GM18519 (cell line): ENCODE measurements at regions not wholly inside any gene's neighbourhood (a gene's known extent, or its start where the extent isn't known, plus 50 kb on each side); places are given as distances from the start of the nearest gene placed in this dataset.

ENCODE experiments used
- ATAC-seq: cut with Tn5 transposase; IDR thresholded peaks from one replicate; pipeline ENCODE4 v1.9.1; 2021; ENCODE audit warnings: mild to moderate bottlenecking, moderate library complexity; ENCODE audit not compliant: unreplicated experiment, low FRiP score

DNA sequence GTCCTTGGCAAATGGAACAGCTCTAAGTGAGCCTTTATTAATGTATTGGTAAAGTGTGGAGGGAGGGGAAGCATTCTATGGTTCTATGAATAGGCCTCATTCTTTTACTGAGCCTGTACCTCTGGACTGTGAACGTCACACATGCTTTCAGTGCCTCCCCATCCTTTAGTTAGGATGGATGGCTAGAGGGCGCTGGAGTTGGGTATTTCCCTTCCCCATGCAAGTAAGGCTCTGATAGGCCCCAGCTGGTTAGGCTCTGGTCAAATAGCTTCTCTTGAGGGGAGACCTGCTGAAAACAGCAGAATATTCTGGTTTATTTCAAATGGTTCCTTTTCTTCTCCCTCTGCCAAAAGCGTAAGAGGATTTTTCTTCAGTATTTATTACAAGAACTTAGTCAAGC lies 860.9 kb upstream of the MDGA2 start:
- ATAC-seq, result peak; percentile 63

DNA sequence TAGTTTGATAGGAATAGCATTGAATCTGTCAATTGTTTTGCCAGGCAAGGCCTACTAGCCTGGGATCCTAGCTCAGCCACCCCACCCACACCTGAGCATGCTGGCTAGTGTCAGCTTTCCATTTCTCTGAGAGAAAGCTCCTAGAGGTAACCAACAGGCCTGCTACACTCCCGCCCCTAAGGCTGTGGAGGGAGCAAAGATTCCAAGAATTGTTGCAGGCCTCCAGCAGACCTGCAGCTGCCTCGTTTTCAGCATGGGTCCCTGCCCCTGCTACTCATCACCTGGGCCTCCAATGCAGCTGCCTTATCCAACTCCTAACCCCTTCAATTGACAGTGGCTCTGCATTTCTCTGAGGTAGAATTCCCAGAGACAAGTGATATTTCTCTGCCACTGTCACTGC lies 852.4 kb upstream of the MDGA2 start:
- ATAC-seq, result no peak

DNA sequence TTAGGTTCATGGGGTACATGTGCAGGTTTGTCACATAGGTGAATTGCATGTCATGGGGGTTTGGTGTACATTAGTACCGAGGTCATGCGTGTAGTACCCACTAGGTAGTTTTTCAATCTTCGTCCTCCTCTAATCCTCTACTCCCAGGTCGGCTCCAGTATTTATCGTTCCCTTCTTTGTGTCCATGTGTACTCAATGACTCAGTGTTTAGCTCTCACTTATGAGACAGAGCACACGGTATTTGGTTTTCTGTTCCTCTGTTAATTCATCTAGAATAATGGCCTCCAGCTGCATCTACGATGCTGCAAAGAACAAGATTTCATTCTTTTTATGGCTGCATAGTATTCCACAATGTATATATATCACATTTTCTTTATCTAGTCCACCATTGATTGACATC lies 850.9 kb upstream of the MDGA2 start:
- no peak for ATAC-seq

DNA sequence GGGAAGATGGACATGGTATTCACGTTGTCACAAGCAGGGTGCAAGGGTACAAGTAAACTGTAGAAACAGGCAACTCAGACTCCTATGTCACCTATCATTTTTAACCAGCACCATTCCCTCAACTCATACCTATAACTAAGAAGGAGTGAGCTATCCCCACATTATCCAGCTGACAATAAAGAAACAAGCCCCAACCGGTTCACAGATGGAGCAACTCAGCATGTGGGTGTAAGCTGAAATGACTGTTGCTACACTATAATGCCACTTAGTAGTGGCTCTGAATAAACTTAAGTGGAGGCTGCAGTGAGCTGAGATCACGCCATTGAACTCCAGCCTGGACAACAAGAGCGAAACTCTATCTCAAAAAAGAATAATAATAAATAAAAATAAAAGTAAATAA lies 829.5 kb upstream of the MDGA2 start:
- ATAC-seq, result no peak

DNA sequence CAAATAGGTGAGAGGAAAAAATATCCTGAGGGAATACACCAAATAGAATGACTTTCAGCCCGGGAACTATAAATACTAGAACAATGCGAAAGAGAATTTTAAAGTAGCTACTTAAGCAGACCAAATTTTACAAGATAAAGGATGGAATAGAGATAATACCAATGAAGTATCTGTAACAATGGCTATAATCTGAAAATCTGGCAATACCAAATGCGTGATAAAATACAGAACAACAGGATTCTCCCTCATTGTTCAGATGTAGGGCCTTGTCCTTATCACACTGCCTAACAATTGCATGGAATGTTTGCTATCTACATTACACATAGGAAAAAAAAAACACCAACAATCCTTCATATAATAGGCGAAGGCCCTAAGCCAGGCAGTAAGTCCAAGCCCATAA lies 815.4 kb upstream of the MDGA2 start:
- no peak for ATAC-seq

DNA sequence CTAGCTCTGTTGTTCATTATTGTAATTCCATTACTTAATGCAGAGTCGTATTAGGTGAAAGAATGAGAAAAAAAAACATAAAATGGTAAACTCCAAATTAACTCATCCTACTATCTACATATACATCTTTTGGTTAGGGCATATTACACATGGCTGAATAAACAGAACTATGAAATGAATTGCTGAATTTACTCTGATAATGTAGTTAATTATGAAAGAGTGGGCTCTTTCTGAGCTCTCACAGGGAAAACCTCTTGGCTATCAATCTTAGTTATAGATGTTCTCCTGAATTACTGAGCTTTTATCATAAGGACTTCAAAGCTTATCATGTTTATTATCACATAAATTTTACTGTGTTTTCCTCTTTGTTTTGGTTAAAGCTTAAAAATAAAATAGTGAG lies 798.5 kb upstream of the MDGA2 start:
- no peak for ATAC-seq

DNA sequence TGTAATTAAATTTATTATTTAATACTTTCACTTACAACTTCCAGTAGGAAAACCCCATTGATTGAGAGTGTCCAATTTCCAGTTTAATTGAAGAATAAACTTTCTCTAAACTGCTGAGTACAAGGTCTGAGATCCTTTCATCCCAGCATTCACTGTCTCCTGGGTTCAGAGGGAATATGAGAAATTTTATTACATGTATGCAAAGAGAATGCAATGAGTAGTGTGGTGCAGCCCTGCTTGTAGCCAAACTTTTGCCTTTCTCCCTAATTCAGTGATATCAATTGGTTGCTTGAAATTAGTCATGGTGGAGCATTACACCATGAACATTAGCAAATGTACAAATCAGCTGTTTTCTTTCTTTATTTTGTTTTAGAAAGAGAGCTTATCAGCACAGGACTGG lies 780.6 kb upstream of the MDGA2 start:
- no peak for ATAC-seq

DNA sequence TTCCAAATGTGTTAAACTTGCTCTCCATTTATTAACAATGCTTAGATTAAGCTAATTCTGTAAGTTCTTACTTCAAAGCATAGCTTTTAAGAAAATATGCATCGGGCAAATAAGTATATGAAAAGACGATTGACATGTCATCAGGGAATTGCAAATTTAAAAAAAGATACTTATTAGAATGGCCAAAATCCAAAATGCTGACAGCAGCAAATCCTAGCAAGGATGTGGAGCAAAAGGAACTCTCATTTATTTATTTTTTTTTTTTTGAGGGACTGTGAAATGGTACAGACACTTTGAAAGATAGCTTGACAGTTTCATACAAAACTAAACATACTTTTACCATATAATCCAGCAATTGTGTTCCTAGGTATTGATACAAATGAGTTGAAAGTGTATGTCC lies 779.5 kb upstream of the MDGA2 start:
- ATAC-seq, result no peak

DNA sequence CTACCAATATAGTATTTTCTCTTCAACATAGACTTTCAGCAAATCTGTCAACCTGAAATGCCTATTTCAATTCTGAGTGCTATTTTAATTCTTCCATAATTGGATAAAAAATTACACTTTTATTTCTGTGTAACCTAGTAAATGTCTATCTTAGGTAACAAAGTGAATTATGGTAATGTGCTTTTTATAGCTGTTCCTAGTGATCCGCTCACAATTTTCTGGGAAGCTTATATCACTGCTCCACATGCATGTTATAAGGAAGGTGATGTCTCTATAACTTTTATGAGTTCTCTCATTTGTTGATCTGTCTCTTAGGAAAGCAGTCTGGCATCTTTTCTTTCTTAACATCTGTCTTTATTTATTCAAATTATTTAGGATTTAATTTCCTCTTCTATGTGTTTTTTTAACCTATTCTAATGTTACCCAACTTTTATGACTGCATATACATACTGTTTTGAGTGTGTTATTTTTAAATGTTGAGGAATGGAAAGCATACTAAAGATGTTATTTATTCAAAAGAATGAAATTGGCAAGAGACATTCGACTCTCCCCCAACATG lies 777.1 kb upstream of the MDGA2 start:
- ATAC-seq, result no peak

DNA sequence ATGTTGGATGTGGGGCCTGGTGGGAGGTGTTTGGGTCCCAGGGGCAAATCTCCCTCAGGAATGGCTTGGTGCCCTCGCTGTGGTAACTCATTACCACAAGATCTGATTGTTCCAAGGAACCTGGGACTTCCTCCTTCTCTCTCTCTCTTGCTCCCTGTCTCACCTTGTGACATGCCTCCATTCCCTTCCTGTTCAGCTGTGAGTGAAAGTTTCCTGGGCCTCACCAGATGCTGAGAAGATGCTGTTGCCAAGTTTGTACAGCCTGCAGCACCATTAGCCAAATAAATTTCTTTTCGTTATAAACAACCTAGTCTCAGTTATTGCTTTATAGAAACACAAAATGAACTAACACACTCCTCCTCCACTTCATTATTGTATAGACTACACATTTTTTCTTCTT lies 759.8 kb upstream of the MDGA2 start:
- ATAC-seq, result no peak

DNA sequence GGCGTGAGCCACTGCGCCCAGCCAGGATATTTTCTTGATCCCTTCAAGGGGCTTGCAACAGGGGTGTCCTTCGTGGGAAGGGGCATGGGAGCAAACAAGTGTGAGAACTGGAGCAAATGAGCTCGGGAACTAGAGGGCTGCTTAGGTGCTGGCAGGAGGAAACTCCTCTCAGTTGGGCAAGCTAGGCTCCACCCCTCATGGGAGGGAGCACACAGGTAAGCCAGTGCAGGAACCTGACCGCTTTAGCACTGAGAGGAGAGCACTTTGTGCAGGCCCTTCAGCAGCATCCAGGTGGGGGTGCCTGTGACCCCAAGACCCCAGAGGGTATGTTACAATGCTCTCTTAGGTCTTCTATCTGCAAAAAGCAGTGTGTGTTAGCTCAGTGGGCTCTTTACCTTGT lies 755.4 kb upstream of the MDGA2 start:
- ATAC-seq, result no peak

DNA sequence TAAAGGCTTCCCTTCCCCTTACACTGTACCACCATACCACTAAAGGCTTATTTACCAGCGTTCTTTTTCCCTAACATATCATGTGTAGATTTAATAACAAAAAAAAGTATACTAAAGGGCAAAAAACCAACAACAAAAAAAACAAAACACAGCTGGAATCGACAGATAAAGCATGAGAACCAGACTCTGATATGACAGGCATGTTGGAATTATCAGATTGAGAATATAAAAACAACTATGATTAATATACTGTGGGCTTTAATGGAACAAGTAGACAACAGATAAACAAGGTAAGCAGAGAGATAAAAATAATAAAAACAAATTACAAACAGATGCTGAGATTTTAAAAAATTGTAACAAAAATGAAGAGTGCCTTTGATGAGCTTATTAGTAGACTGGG lies 754.1 kb upstream of the MDGA2 start:
- ATAC-seq, result no peak

DNA sequence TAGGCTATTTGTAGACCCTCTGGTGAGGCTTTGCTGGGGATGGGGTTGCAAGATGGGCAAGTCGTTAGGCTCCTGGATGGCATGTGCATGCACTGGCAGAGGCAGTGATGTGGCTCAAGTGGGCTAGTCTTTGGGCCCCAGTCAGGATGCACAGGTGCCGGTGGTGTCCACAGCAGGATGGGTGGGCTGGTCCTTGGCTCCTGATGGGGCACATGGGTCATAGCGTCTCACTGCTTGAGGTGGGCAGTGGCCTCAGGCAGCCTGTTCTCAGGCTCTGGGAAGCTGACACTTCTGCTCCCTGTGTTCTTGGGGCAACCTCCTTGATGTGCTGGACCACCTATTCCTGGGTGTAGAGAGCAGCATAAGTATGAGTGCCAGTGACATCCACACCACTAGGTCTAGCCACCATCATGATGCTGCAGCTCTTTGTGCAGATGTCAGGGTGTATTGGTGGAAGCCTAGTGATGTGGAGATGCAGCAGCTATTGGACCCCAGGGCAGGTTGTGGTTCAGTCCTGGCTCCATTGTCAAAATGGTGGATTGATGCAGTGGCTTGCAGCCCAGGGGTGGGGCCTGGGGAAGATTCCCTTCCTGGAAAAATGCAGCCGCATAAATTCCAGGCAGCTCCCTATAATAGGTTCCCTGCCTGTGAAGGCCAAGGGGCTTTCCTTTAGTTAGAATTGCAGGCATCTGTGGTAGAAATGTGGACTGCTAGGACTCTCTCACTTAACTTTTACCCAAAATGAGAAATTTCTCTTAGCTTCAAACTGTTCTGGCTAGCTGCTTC lies 742.5 kb upstream of the MDGA2 start:
- no peak for ATAC-seq

DNA sequence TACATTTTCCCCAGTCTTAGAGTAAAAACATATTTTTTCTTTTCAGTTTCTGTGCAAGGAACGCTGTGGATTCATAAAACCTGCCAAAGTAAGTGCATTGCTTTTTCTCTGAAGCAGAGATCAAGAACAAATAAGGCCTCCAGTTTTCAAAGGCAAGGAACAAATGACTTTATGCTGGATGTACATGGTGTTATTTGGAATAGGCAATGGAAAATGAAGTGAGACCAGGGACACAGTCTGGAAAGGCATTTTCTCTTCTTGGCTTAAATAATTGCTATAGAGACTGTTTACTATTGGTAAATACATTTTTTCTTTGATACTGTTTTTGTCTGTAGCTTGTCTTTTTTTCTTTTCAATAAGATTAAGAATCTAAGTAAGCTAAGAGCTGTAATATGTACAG lies 725.9 kb upstream of the MDGA2 start:
- ATAC-seq, result no peak

DNA sequence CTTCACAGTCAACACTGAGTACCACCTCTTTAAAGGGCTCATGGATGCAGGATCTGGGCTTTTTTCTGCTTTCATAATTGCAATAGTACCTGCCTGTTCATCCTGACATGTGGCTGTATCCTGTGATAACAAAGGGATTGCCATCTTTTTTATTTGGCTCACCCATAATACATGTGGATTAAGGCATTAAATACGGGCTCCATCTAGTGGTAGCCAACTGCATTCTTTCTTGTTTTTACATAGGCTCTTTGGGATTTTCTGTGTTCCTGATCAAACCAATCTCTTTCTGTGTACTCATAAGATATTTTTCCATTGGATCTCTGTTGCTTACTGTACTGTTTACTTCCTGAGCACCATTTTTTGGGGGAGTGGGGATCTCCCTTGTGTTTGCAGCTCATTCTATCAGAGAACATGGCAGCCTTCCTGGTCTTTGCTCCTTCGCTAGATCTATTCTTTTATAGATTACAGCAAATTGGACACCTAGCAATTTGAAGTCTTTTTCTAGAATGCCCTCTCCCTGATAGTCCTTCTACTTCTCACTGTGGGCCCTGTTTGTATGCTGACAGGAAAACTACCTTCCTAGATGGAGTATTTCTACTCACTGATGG lies 723.4 kb upstream of the MDGA2 start:
- peak; percentile 59 for ATAC-seq

DNA sequence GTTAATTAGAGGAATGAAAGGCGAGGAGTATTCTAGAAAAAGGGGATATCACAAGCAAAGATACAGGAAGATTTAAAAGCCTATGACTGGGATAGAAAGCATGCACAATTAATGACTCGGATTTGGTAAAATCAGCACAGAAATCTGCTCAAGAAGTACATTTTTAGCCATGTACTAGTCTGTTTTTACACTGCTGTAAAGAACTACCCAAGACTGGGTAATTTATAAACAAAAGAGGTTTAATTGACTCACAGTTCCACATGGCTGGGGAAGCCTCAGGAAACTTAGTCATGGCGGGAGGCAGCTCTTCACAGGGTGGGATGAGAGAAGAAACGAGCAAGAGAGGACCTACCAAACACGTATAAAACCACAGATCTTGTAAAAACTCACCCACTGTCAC lies 716.3 kb upstream of the MDGA2 start:
- no peak for ATAC-seq

DNA sequence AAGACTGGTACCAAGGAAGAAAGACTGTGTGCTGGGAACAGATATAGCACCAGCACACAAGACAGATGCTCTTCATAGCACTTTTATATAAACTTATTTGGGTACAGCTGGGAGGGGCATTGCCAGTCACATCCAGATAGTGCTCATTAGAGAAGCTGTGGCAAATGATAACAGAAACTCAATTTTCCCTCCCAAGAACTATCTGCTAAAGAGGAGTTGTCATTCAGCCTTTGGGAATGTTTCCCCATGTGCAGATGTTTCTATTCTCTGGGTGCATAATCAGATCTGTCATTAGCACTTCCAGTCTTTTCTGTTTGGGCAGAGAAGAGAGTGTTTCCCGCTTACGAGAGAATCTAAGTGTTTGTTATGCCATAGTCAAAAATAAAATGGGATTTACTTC lies 714.9 kb upstream of the MDGA2 start:
- ATAC-seq, result no peak

DNA sequence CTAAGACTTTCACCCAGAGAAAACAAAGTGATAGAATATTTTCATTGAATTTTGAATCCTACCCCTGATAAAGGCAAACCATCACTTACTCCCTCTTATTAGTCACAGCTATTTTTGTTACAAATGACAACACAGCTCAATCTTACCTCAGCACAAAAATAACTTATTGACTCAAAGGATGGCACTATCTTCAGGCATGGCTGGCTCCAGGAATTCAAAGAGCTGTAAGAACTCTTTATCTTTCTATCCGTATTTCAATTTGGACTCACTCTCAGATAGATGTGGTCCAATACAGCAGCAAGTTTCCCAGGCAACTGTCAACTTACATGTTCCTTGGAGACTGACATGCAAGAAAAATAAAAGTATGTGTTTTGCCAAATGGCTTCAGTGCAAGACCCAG lies 709.4 kb upstream of the MDGA2 start:
- ATAC-seq, result no peak

DNA sequence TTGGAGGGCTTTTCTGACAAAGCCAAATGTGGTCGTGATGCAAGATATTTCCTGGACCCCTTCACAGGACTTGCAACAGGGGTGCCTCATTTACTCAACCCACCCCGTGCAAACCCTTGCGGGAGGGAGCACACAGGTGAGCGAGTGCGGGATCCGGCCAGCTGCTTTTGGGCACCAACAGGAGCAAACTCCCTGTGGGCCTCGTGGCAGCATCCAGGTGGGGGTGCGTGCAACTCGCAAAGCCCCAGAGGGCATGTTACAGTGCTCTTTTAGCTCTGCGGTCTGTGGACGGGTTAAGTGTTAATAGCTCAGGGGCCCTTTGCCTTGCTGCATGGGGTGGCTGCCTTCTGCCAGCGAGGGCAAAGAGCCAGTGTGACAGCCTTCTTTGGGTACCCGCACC lies 707.6 kb upstream of the MDGA2 start:
- no peak for ATAC-seq

DNA sequence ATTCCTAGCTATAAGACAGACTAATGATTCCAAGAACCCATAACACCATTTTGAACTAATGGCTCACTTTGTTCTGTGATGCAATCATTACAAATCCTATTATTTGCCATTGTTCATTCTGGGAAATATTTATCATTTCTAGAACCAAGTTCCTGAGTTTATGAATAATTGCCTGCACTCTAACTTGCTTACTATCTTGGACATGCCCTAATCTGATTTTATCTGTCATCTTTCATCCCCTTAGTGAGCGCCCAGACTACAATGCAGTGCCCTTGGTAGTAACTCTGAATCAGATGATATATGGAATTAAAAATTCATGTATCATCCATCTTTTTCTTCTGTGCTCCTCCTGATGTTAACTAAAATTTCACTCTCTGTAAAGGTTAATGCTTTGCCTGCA lies 703.1 kb upstream of the MDGA2 start:
- ATAC-seq, result no peak

DNA sequence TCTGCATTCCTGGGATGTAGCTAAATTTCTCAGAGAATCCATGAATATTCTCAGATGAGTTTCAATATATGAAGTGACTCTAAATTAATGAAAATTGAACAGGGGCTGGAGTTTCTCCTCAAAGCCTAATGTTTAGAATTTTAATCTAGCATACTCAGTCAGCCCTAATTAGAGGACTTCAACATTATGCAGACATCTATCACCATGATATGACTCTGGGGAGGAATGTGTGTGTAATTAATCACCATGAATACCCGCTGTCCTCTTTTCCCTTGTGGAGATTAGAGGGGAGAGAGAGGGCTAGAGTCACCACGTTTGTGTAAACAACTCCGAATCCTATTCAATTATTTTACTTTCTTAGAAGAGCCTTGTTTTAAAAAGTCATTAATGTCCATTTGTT lies 698.6 kb upstream of the MDGA2 start:
- no peak for ATAC-seq

DNA sequence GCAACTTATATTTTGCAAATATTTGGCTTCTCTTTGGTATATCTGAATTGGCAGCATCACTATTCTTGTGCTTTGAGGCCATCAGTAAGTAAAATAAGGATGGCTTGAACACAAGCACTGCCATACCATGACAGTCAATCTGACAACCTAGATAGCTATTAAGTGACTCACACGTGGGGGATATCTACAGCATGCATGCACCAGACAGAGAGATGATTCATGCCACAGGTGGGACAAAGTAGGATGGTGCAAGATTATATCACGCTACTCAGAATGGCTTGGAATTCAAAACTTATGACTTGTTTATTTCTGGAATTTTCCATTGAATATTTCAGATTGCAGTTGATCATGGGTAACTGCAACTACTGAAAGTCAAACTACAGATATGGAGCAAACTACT lies 675.6 kb upstream of the MDGA2 start:
- no peak for ATAC-seq
